ENCODE measurements at regions not wholly inside any gene's neighbourhood (a gene's known extent, or its start where the extent isn't known, plus 50 kb on each side); places are given as distances from the start of the nearest gene placed in this dataset.
A peak's percentile ranks its signal among the peaks of the same experiment; 100 is the strongest.

- H3K27me3 Mint-ChIP-seq = no peaks in the 10 kb centered on the region
- H3K4me1 Mint-ChIP-seq (ENCODE audit: low read depth) = no peaks in the 10 kb centered on the region
- intact Hi-C loops (cut with micrococcal nuclease) = no loop called here
- DNase-seq (peak; percentile 6), ATAC-seq (peak; percentile 27)
- POLR2A ChIA-PET = no interaction called here
- no peak overlapping the region for H3K4me3 Mint-ChIP-seq
- TF ChIP-seq CTCF (IDR thresholded peaks at IDR 0.05) = no peak
- no peak overlapping the region for H3K27ac Mint-ChIP-seq
- no peaks in the 10 kb centered on the region for H3K9me3 Mint-ChIP-seq
- CTCF ChIA-PET = no interaction called here
- H3K36me3 Mint-ChIP-seq (ENCODE audit: low read depth) = no peaks in the 10 kb centered on the region
Observed at GRCh38 chr7:115707258-115708012, 323.1 kb downstream of the TFEC start.

- Mint-ChIP-seq H3K27me3 (no peaks in the 10 kb centered on the region), H3K36me3 (ENCODE audit: low read depth) (no peaks in the 10 kb centered on the region), H3K9me3 (no peaks in the 10 kb centered on the region), H3K4me3 (no peak overlapping the region), H3K4me1 (ENCODE audit: low read depth) (no peaks in the 10 kb centered on the region), H3K27ac (no peak overlapping the region)
- no peak for ATAC-seq
- intact Hi-C loops (cut with micrococcal nuclease) = no loop called here
- ChIA-PET POLR2A (no interaction called here), CTCF (no interaction called here)
- DNase-seq = no peak
- TF ChIP-seq CTCF (IDR thresholded peaks at IDR 0.05) = no peak
Observed at GRCh38 chr7:115704884-115705283, 325.7 kb downstream of the TFEC start.

GRCh38 chr7:115701141-115701540 lies 329.4 kb downstream of the TFEC start:
- POLR2A ChIA-PET = no interaction called here
- Mint-ChIP-seq H3K9me3 (no peaks in the 10 kb centered on the region), H3K27me3 (no peaks in the 10 kb centered on the region), H3K4me3 (no peak overlapping the region), H3K36me3 (ENCODE audit: low read depth) (no peaks in the 10 kb centered on the region), H3K4me1 (ENCODE audit: low read depth) (no peaks in the 10 kb centered on the region), H3K27ac (no peak overlapping the region)
- TF ChIP-seq CTCF (IDR thresholded peaks at IDR 0.05) = no peak
- DNase-seq (no peak), ATAC-seq (no peak)
- CTCF ChIA-PET = no interaction called here
- intact Hi-C loops (cut with micrococcal nuclease) = no loop called here

- no peak for DNase-seq
- H3K9me3 Mint-ChIP-seq = no peaks in the 10 kb centered on the region
Observed at GRCh38 chr7:115694424-115694823, 336.1 kb downstream of the TFEC start.

GRCh38 chr7:115693779-115694178 lies 336.8 kb downstream of the TFEC start:
- TF ChIP-seq CTCF (IDR thresholded peaks at IDR 0.05) = no peak
- no peak overlapping the region for H3K4me3 Mint-ChIP-seq
- no peaks in the 10 kb centered on the region for H3K9me3 Mint-ChIP-seq
- intact Hi-C loops (cut with micrococcal nuclease) = no loop called here
- ChIA-PET POLR2A (no interaction called here), CTCF (no interaction called here)
- no peak overlapping the region for H3K27ac Mint-ChIP-seq
- ATAC-seq = no peak
- no peaks in the 10 kb centered on the region for H3K27me3 Mint-ChIP-seq
- no peaks in the 10 kb centered on the region for H3K4me1 Mint-ChIP-seq (ENCODE audit: low read depth)
- no peak for DNase-seq
- no peaks in the 10 kb centered on the region for H3K36me3 Mint-ChIP-seq (ENCODE audit: low read depth)

More at GRCh38 chr7:115694424-115694823, 336.1 kb downstream of the TFEC start:
- Mint-ChIP-seq H3K27ac (no peak overlapping the region), H3K4me1 (ENCODE audit: low read depth) (no peaks in the 10 kb centered on the region), H3K36me3 (ENCODE audit: low read depth) (no peaks in the 10 kb centered on the region), H3K27me3 (no peaks in the 10 kb centered on the region), H3K4me3 (no peak overlapping the region)
- intact Hi-C loops (cut with micrococcal nuclease) = no loop called here
- CTCF ChIA-PET = no interaction called here
- POLR2A ChIA-PET = no interaction called here
- no peak for ATAC-seq
- no peak for TF ChIP-seq CTCF (IDR thresholded peaks at IDR 0.05)
